GM21786 (cell line): ENCODE measurements at regions not wholly inside any gene's neighbourhood (a gene's known extent, or its start where the extent isn't known, plus 50 kb on each side); places are given as distances from the start of the nearest gene placed in this dataset.

ENCODE experiments used
- ATAC-seq: cut with Tn5 transposase; IDR thresholded peaks from one replicate; pipeline ENCODE4 v1.9.1; 2021; ENCODE audit not compliant: unreplicated experiment

- ATAC-seq: no peak
Observed at GRCh38 chr3:31277582-31277981, 255.1 kb upstream of the STT3B start.

GRCh38 chr3:31278532-31278931 is 254.2 kb upstream of the STT3B start:
- ATAC-seq: no peak

GRCh38 chr3:31284776-31285175 is 247.9 kb upstream of the STT3B start:
- ATAC-seq: no peak

- no peak for ATAC-seq
Observed at GRCh38 chr3:31285833-31286486, 246.8 kb upstream of the STT3B start.

GRCh38 chr3:31288224-31288623 is 244.5 kb upstream of the STT3B start:
- ATAC-seq: no peak

GRCh38 chr3:31288641-31289100 is 244.1 kb upstream of the STT3B start:
- ATAC-seq: no peak

- no peak for ATAC-seq
Observed at GRCh38 chr3:31289584-31289983, 243.1 kb upstream of the STT3B start.

GRCh38 chr3:31290046-31290445 is 242.7 kb upstream of the STT3B start:
- no peak for ATAC-seq

GRCh38 chr3:31291818-31292217 is 240.9 kb upstream of the STT3B start:
- ATAC-seq: no peak

GRCh38 chr3:31294430-31295149 is 238.1 kb upstream of the STT3B start:
- no peak for ATAC-seq

- no peak for ATAC-seq
Observed at GRCh38 chr3:31295150-31295765, 237.5 kb upstream of the STT3B start.

GRCh38 chr3:31297726-31298298 is 234.9 kb upstream of the STT3B start:
- ATAC-seq: no peak

- ATAC-seq: no peak
Observed at GRCh38 chr3:31300456-31301443, 232.0 kb upstream of the STT3B start.

GRCh38 chr3:31302343-31302742 is 230.4 kb upstream of the STT3B start:
- no peak for ATAC-seq

- ATAC-seq: no peak
Observed at GRCh38 chr3:31305340-31305739, 227.4 kb upstream of the STT3B start.

GRCh38 chr3:31307131-31307785 is 225.5 kb upstream of the STT3B start:
- ATAC-seq: no peak

GRCh38 chr3:31311559-31311958 is 221.2 kb upstream of the STT3B start:
- ATAC-seq: no peak

- no peak for ATAC-seq
Observed at GRCh38 chr3:31312400-31312799, 220.3 kb upstream of the STT3B start.

GRCh38 chr3:31314258-31314657 is 218.5 kb upstream of the STT3B start:
- no peak for ATAC-seq

- ATAC-seq: no peak
Observed at GRCh38 chr3:31319332-31319731, 213.4 kb upstream of the STT3B start.
